HuH-7 (cell line): ENCODE measurements at regions not wholly inside any gene's neighbourhood (a gene's known extent, or its start where the extent isn't known, plus 50 kb on each side); places are given as distances from the start of the nearest gene placed in this dataset.

Experiments
- DNase-seq: peaks from one replicate; pipeline ENCODE4 v3.0.0; 2011; ENCODE audit warnings: low spot score

DNA sequence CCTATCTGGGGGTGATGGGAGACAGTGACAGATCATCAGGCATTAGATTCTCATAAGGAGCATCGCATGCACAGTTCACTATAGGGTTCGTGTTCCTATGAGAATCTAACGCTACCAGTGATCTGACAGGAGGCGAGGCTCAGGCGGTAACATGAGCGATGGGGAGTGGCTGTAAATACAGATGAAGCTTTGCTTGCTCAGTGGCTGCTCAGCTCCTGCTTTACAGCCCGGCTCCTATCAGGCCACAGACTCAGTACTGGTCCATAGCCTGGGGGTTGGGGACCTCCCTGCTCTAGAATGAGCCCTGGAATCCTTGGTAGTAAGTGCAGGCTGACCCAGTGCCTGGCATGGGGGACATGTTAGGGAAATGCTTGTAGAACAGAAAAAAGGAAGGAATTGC, 426.0 kb downstream of the TYW1 start:
- DNase-seq = no peak

DNA sequence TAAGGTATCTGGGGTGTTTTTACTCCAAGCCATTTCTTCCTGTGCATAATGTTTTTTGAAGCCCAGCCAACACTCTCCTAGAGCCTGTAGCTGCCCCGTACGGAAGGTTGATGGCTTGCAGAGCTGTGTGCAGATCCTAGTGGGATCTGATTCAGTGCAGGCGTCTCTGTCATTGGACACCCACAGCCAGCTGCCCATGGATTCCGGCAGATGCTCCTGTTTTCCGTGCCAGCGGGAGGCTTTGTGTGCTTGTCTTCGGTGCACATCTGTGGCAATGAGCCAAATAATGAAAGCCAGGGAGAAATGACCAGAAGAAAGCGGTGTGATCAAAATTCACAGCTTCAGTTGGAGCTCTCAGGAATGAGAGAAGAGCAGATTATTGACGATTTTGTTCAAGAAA, 426.4 kb downstream of the TYW1 start:
- DNase-seq = no peak

DNA sequence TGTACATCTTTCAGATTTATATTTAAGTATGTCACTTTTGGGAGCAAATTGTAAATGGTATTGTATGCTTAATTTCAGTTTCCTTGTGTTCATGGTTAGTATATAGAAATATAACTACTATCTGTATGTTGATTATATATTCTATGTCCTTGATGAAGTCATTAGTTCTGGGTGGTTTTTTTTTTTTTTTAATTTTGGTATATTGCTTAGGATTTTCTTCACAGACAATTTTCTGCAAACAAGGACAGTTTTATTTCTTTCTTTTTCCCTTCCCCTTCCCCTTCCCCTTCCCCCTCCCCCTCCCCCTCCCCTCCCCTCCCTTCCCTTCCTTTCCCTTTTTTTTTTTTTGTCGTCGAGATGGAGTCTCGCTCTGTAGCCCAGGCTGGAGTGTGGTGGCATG, 430.0 kb downstream of the TYW1 start:
- no peak for DNase-seq

DNA sequence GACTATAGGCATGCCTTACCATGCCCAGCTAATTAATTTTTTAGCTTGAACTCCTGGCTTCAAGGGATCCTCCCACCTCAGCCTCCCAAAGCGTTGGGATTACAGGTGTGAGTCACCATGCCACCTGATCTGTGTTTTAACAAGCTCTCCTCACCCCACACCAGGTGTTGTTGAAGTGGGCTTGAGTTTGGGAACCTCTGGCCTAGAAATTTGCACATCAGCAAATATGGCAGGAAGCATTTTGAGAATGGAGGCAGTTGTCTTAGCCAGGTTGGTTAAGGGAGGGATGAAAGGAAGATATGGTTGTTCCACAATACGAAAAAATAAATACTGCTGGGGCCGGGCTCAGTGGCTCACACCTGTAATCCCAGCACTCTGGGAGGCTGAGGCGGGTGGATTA, 433.1 kb downstream of the TYW1 start:
- no peak for DNase-seq

DNA sequence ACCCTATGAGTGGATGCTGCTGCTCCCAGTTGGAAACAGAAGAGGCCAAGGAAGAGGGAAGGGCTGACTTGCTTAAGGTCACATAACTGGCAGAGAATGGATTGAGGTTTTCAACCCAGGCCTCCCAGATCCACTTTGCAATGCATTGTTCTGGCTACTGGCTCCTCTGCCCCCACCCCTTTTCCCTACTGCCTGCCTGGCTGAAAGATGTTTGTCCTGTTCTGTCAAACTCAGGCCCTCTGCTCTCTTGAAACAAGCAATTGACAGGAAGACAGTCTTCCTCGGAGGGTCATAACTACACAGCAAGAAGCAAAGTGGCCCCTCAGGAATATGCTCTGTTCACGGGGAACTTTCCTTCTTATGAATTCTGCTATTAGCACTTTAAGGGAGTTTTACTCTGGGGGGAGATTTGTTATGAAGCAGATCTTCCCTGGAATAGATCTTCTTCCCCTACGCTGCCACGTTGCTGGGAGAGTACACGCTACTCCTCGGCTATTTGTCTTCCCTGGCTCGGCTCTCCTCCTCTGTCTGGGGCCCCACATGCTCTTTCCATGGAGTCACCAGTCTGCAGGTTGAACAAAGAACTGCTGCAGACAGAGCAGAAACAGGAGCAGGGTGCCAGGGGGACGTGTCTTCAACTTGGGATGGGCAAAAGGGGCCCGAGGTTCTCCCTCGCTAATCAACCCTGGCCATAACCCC, 436.1 kb downstream of the TYW1 start:
- no peak for DNase-seq

DNA sequence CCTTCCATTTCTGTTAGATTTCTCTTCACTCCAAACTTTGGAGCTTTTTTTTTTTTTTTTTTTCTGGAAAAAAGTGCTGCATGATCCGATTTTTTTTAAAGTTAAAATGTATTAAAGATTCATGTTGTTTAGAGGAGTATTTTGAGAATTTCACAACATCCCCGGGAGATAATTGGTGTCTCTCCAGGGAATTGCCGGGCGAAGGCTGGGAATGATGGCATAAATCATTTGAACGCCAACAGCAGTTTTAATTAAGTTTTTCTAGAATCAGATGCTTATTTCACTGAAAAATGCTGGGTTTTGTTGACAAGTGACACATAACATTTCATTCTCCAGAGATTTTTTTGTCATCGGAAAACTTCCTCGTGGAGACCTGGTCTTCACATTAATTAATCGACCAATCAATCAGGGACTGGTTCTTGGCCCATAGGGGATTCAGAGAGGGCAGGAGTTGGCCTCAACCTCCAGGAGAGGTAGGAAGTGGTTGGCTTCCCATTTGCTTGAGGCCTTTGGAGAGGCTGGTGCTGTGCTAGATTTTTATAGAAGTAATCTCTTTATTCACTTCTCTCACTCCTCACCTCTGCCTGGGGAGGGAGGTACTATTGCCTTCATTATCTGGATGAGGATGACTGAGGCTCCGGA, 439.4 kb downstream of the TYW1 start:
- no peak for DNase-seq

DNA sequence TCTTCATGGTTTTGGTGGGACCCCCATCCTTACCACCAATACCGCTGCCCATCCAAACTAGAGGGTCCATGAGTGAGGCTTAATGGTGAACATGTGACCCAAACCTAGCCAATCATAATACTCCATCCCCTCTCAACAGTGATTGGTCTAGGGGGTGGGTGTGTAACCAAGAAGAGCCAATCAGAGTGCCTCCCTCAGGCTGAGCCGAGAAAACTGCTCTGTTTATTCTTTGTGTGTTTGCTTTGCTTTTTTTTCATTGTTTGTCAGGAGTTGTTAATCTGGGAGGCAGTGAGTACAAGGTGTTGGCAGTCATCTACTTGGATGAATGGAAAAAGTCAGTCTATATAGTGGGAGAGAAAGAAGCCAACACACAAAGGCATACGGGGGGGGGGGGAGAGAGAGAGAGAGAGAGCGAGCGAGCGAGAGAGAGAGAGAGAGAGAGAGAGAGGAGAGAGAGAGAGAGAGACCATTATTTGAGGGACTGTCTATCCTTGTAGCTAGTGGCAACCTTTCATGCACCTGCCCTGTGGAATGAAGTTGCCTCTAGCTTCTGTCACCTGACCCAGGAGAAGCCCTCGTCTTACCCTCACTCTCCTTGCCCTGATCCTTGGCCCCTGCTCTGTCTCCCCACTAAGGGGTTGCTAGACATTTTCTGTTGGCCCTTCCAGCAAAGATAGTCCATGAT, 441.7 kb downstream of the TYW1 start:
- DNase-seq = no peak

DNA sequence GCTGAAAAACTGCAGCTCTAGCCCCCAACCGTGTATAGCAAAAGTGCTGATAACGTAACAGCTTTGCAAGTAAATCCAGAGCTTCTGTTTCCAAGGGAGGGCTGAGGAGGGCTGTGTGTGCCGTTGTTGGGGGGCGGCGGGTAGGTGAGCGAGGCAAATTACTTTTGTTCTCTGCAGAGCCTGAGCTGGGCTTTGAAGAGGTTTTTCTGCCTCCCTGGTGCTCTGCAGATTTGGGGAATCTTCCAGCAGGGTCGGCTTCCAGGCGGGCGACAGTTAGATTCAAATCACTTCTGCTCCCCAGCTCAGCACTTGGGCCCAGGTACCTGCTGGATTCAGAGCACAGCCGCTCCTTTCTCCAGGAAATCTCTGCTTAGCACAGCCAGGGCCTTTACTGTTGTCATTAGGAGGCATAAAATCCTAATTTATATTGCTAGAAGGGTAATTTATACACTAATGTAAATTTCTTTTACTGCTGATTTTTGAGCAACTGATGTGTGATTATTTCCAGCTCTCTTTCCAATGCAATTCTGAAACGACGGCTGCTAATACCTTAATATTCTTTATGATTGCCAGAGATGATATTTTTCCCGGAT, 442.4 kb downstream of the TYW1 start:
- DNase-seq = no peak

DNA sequence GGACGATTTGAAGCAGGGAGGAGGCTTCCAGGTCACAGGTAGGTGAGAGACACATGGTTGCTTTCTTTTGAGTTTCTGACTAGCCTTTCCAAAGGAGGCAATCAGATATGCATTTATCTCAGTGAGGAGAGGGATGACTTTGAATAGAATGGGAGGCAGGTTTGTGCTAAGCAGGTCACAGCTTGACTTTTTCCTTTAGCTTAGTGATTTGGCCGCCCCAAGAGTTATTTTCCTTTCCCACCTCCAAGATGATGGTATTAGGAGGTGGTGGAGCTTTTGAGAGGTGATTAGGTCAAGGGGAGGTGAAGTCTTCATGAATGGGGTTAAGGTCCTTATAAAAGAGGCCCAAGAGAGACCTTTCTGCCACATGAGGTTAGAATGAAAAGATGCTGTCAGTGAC, 443.7 kb downstream of the TYW1 start:
- DNase-seq = no peak

DNA sequence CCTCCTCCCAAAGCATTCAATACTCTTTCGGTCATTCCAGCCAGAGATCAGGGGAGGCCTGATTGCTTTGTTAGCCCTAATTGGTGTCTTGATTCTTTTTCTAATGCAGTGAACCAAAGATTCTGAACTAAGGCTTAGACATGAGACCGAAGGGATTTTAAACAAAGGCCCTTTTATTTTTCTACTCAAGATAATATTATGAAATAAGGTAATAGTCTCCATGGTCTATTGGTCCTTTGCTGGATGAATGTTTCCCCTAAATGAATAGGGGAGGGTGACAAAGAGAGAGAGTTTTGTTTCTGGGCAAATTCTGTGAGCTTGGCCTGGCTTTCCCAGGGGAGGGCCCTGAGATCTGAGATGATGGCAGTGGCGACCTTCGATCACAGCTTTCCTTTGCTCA, 449.1 kb downstream of the TYW1 start:
- DNase-seq = no peak

DNA sequence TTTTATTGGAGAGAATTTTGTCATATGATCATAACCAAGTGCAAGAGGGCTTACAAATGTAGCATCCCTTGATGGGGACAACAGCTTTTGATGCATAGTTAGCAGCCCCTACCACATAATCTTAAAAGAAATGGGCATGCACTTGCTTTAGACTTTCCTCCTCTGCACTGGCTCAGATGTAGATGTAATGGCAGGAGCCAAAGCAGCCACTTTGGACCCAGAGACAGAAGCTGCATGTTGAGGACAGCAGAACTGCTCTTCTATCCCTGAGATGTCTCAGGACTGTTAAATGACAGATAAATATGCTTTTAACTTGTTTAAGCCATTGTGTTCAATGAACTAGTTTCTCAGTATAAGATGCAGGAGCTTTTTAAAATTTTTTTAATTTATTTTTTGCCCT, 450.7 kb downstream of the TYW1 start:
- no peak for DNase-seq

DNA sequence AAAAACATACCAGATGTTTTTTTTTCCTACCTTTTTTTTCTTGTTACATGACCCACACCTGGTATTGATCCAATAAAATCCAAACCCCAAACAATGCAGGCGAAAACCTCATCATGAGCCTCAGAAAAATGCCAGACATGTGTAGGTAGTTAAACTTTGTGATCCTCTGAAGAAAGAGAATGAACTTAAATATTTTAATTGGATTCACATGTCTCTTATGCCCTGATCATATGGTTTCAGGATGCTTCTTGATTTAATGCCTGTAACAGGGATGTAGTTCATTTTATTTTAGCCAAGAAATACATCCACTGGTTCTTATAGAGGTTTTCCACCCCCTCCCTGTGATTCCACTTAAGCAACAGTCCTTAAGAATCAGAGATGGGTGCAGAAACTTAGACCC, 451.6 kb downstream of the TYW1 start:
- DNase-seq = no peak

DNA sequence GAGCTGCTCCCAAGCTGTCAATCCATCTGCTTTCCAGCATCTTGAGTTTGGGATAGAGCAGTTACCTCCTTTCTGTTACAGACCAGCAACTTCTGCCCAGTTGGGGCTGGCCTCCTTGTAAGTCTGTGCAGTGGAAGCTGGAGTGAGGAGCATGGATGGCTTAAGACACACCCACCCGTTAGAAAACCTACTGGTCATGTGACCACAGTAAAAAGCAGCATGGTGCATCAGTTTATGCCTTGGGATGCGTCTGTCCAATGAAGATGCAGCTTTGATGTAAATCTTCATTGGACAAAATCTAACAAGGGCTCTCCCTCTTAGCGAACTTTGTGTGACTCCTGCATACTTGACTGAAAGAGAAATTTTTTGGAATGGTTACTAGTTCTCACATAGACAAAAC, 453.5 kb downstream of the TYW1 start:
- DNase-seq = no peak

DNA sequence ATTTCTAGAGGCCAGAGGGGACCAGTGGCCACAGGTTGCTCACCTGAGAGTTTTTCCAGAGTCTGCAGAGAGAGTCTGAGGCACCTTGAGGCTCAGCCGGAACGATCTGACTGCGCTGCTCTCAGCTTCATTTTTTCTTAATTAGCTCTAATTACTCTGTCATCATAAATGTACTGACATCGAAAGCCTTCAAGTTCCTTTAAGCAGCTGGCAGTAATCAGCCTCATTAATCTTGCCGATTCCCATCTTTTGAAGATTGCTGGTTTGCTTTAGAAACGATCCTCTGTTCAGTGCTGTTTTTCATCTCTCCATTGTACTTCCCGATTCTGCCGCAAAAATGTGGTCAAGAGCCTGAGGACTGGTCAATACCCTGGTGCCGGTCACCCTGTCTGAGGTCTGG, 454.7 kb downstream of the TYW1 start:
- no peak for DNase-seq

DNA sequence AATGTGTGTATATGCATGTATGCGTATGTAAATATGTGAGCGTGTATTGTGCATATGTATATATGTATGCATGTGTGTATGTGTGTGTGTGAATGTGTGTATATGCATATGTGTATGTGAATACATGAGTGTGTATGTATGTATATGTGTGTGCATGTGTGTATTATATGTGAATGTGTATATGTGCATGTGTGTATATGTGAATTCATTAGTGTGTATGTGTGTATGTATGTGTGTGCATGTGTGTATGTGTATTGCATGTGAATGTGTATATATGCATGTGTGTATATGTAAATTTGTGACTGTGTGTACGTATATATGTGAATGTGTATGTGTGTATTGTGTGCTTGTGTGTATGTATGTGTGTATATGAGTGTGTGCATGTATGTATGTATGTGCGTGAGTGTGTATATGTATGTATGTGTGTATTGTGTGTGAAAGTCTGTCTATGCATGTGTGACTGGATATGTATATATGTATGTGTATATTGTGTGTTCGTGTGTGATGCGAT, 455.9 kb downstream of the TYW1 start:
- no peak for DNase-seq

DNA sequence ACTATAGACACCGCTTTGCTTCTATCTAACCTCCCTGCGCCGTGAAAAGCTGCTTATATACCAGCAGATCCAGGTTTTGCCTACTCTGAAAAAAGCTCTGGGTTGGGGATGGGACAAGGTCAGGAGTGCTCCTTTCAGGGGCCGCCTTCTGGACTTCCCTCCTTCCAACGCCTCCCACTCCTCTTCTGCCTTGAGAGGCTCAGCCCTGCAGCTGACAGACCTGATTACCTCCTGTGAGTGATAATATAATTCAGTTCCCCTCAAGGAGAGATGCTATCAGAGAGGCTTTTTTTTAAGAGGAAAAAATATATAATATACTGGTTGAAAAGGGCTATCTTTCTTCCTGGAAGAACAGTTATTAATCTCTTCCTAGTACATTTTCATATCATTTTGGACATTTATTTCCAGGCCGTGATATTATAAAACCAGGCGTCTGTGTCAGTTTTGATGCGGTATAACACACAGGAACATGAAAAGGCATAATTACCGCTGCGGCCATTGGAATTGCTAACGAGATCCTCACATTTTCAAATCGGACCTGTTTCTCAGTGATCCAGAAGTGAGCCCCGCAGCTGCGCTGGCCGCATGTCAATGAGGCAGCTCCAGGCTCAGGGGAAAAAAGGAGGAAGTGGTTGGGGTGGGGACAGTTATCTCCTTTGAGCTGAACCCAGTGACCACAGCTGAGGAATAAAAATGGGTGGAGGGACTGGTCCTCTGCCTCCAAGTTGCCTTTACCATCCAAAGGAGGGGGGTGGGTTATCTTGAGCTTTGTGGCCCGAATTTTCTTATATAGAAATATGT, 457.1 kb downstream of the TYW1 start:
- DNase-seq = no peak

DNA sequence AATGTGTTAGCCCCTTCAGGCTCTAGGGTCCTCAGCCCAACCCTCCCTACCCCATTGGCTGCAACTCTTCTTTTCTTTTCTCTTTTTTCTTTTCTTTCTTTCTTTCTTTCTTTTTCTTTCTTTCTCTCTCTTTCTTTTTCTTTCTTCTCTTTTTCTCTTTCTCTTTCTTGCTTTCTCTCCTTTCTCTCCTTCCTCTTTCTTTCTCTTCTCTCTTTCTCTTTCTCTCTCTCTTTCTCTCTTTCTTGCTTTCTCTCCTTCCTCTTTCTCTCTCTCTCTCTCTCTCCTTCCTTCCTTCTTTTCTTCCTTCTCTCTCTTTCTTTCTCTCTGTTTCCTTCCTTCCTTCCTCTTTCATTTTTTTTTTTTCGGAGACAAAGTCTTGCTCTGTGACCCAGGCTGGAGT, 458.9 kb downstream of the TYW1 start:
- no peak for DNase-seq

DNA sequence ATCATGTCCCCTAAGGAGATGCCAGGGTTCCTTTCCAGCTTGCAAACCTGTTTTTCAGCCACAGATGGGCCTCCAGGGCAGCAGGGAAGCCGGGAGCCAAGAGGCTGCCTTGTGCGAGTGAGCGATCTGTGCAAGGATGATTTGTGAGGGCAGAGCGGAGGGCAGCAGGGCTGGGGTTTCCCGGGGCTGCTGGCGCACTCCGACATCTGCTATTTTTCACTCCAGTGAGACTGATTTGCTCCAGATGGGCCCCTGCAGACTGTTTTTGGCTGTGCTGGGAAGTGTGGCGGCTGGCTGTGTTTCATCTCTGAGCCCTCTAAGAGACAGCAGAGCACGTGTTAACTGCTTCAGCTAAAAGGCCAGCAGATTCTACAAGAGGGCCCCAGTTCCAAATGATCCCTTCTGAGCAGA, 466.2 kb downstream of the TYW1 start:
- no peak for DNase-seq

DNA sequence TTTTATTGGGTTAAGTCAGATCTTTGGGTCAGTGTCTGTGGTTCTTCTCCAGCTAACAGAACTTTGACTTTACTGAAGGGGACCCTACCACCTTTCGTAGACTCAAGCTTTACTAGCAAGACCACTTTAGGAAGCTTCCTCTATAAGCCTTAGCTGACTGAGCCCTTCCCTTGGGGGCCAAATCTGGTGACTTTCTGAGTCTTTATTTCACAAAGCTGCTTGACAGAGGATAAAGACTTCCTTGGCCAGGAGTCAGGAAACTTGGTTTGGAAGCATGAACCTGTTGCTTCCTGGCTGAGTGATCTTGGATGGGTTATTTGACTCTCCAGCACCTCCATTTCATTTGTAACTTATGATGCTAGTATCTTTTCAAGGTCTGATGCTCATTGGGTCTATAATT, 466.7 kb downstream of the TYW1 start:
- DNase-seq = no peak

DNA sequence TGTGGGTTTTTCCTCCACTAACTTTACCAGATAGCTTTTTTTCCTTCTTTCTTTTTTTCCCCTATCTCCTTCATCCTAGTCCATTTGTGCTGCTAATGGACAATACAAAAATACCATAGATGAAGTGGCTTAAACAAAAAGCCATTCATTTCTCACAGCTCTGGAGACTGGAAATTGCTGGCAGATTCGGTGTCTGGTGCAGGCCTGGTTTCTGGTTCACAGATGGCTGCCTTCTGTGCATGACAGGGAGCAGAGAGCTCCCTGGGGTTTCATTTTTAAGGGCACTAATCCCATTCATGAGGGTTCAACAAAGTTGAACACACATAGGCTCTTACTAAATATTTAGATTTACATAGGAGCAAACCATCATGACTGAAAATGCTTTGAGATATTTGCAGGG, 467.4 kb downstream of the TYW1 start:
- DNase-seq = no peak

DNA sequence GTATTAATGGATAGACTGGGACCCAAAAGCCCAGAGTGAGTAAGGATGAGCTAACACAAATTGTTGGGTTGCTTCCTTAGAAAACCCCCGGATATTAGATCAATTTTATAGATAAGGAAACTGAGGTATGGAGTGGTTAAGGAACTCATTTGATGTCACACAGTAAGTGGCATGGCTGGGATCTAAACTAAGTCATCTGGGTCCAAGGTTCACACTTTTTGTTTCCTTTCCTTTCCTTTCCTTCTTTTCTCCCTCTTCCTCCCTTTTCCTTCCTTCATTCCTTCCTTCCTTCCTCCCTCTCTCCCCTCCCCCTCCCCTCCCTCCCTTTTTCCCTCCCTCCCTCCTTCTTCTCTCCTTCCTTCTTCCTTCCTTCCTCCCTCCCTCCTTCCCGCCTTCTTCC, 469.5 kb downstream of the TYW1 start:
- no peak for DNase-seq

DNA sequence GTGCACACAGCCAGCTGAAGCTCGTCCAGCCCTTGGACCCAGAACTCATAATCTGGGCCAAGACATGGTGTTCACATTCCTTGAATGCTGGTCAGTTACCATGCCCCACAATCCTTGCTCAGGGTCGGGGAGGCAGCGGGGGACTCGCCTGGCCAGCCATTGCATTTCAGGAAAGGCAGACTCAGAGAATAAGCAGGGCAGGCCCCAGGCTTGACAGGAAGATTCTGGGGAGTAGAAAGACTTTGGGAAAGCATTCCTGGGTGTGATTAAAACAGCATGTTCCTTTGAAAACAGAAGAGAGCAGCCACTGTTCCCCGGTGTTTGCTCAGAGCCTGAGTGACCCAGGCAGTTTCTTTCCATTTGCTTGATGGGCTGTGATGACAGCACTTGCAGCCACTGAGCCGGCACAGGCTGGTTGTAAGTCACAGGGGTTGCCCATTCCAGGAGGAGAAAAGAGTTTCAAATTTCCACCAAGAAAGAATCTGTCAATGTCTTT, 473.7 kb downstream of the TYW1 start:
- no peak for DNase-seq
